OCI-LY7 (cell line): ENCODE measurements at regions not wholly inside any gene's neighbourhood (a gene's known extent, or its start where the extent isn't known, plus 50 kb on each side); places are given as distances from the start of the nearest gene placed in this dataset.

Source experiments
- CTCF ChIP-seq: fragments of 200-600 bp; sonication (generic); conservative IDR thresholded peaks from 2 replicates; pipeline ENCODE4 v1.5.1; 2014; ENCODE audit warnings: mild to moderate bottlenecking, antibody characterized with exemption, low read length, moderate library complexity, mixed read lengths
- EZH2phosphoT487 ChIP-seq: fragments of 200-600 bp; sonication (generic); IDR thresholded peaks from 2 replicates; pipeline ENCODE4 v1.6.1; 2018; ENCODE audit warnings: low read depth, borderline replicate concordance, mild to moderate bottlenecking, mixed run types, antibody characterized with exemption, low read length, moderate library complexity, mixed read lengths

- TF ChIP-seq CTCF, result no peak
- TF ChIP-seq EZH2phosphoT487, result no peak
These were observed 109.5 kb downstream of the SNX5 start for GRCh38 chr20:17859002-17859615.
